Stomach (tissue), 8 donors: ENCODE measurements at regions not wholly inside any gene's neighbourhood (a gene's known extent, or its start where the extent isn't known, plus 50 kb on each side); places are given as distances from the start of the nearest gene placed in this dataset.

Source experiments
- DNase-seq, 2 donors: peaks; one replicate each; pipeline versions ENCODE4 v3.0.0 to v3.0.0-alpha.2; 2013 to 2019
- H3K27ac ChIP-seq, 5 donors: fragments of 200-600 bp in 4 of 5; sonication (generic) in 4 of 5; one replicate each; pipeline ENCODE4 v1.5.1; 2013 to 2019; ENCODE audit warnings: mild to moderate bottlenecking in 1 of 5, moderate library complexity in 1 of 5
- H3K27me3 ChIP-seq, 3 donors: fragments of 200-600 bp; sonication (generic); one replicate each; pipeline ENCODE4 v1.5.1; 2017 to 2019; ENCODE audit warnings: mixed run types in 1 of 3
- H3K36me3 ChIP-seq, 4 donors: fragments of 200-600 bp; sonication (generic); 1 replicate in 3 of 4; 2 replicates in 1 of 4; pipeline ENCODE4 v1.5.1; 2016 to 2019
- H3K4me1 ChIP-seq, 4 donors: fragments of 200-600 bp; sonication (generic); one replicate each; pipeline ENCODE4 v1.5.1; 2016 to 2019
- H3K4me3 ChIP-seq, 4 donors: fragments of 200-600 bp; sonication (generic) in 3 of 4; one replicate each; pipeline ENCODE4 v1.5.1; 2016 to 2019; ENCODE audit warnings: mild to moderate bottlenecking in 1 of 4
- H3K9me3 ChIP-seq, 4 donors: fragments of 200-600 bp; sonication (generic); one replicate each; pipeline ENCODE4 v1.5.1; 2016 to 2019
- CTCF ChIP-seq, 7 experiments: fragments of 450-650 bp in 4 of 7; fragments of 200-600 bp in 3 of 7; sonication (generic) in 3 of 7; IDR thresholded peaks; one replicate each; pipeline ENCODE4 v1.5.1; 2016 to 2019; ENCODE audit warnings: antibody characterized with exemption in 7 of 7, control low read depth in 2 of 7, mild to moderate bottlenecking in 1 of 7
- EP300 ChIP-seq: sonication (generic); formaldehyde crosslinking; IDR thresholded peaks from one replicate; pipeline ENCODE4 v1.6.1; 2017; ENCODE audit warnings: antibody characterized with exemption
- POLR2A ChIP-seq, 4 donors: fragments of 450-650 bp; IDR thresholded peaks; one replicate each; pipeline ENCODE4 v1.6.1; 2016; ENCODE audit warnings: antibody characterized with exemption in 4 of 4, control low read depth in 2 of 4, mild to moderate bottlenecking in 1 of 4, moderate library complexity in 1 of 4
- POLR2AphosphoS5 ChIP-seq, 3 donors: sonication (generic); formaldehyde crosslinking; IDR thresholded peaks; one replicate each; pipeline ENCODE4 v1.6.1; 2016; ENCODE audit warnings: antibody characterized with exemption in 3 of 3
- WGBS, 5 donors: extraction: QIAGEN DNeasy Blood & Tissue Kit in 3 of 5; methylation state at CpG; one replicate each; pipeline versions ENCODE4 v1.1.5 to v1.1.7; 2013 to 2018; 5-methylcytosine and 5-hydroxymethylcytosine counted together
- intact Hi-C: fragments of 100-400 bp; cut with DNase I; formaldehyde crosslinking; loops from one replicate; pipeline ENCODE4 v1.15.1; 2023; ENCODE audit warnings: low total_unique reads
- donor health status: healthy with polysubstance abuse.
- donor health status: Bipolar disorder and iron deficiency.
- donor health status: healthy.

DNA sequence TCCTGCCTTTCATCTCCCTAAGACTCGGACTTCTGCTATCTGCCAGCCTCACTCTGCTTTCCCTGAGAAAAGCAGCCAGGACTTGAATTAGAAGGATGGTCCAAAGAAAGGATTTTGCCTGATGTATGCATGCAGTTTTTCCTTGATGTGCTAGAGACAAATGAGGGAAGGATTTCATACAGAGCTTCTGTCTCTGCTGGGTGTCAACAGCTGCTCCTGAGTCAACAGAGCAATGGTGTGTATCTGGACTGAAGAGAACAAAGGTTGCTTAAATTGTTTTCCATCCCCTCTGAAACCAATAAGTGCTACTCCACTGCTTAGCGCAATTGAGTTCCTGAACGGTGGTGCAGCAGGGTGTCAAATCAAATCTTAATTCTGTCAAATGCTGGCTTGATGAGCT, 680.6 kb upstream of the C16orf82 start:
- Histone ChIP-seq H3K9me3 (no peaks in the 10 kb centered on the region), H3K4me1 (no peaks in the 10 kb centered on the region), H3K4me3 (no peak overlapping the region), H3K27ac (no peak overlapping the region), H3K36me3 (no peaks in the 10 kb centered on the region), H3K27me3 (no peaks in the 10 kb centered on the region)
- 25 to 56% (median 36%) methylated on average over 3 of the region's 3 CpGs for WGBS, 5 donors
- intact Hi-C loops = no loop called here
- no peak for DNase-seq
- TF ChIP-seq CTCF (IDR thresholded peaks at IDR 0.05) = no peak
- no peak for TF ChIP-seq POLR2AphosphoS5 (IDR thresholded peaks at IDR 0.05)
- no peak for TF ChIP-seq EP300
- TF ChIP-seq POLR2A (IDR thresholded peaks at IDR 0.05) = no peak

GRCh38 chr16:26391833-26392232, 674.9 kb upstream of the C16orf82 start:
- no peaks in the 10 kb centered on the region for H3K9me3 ChIP-seq
- H3K27me3 ChIP-seq = no peaks in the 10 kb centered on the region
- no peak for TF ChIP-seq CTCF (IDR thresholded peaks at IDR 0.05)
- no peak for TF ChIP-seq EP300
- no peak for TF ChIP-seq POLR2AphosphoS5 (IDR thresholded peaks at IDR 0.05)
- no peak for TF ChIP-seq POLR2A (IDR thresholded peaks at IDR 0.05)
- no peak overlapping the region for H3K27ac ChIP-seq
- no peak for DNase-seq
- H3K4me3 ChIP-seq = no peak overlapping the region
- H3K4me1 ChIP-seq = no peaks in the 10 kb centered on the region
- no peaks in the 10 kb centered on the region for H3K36me3 ChIP-seq
- intact Hi-C loops = no loop called here

DNA sequence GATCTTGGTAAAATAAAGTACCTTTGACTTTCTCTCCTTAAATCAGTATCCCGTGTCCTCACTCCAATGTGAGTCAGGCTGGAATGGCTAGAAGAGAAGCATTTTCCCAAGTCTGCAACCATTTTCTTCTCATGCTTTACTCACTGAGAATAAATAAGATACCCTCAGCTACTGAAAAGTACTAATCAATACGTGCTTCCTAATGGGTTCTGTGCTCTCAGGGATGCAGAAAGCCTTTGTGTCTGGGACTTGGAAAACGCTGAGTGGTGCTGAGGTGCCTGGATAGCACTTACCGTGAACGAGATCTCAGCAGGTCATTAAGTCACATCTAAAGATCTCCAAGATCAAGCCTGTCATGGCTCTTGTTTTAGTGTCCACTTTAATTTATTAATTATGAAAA, 672.3 kb upstream of the C16orf82 start:
- Histone ChIP-seq H3K4me3 (no peak overlapping the region), H3K36me3 (no peaks in the 10 kb centered on the region), H3K9me3 (peaks cover 0 to 3% (median 0%) of the 10 kb centered on the region in 4 donors), H3K4me1 (no peaks in the 10 kb centered on the region), H3K27ac (no peak overlapping the region), H3K27me3 (no peaks in the 10 kb centered on the region)
- no peak for TF ChIP-seq EP300
- TF ChIP-seq CTCF (IDR thresholded peaks at IDR 0.05) = no peak
- no peak for TF ChIP-seq POLR2AphosphoS5 (IDR thresholded peaks at IDR 0.05)
- TF ChIP-seq POLR2A (IDR thresholded peaks at IDR 0.05) = no peak
- WGBS, 5 donors = 50 to 71% (median 63%) methylated on average over 5 of the region's 5 CpGs
- DNase-seq = no peak
- intact Hi-C loops = no loop called here

DNA sequence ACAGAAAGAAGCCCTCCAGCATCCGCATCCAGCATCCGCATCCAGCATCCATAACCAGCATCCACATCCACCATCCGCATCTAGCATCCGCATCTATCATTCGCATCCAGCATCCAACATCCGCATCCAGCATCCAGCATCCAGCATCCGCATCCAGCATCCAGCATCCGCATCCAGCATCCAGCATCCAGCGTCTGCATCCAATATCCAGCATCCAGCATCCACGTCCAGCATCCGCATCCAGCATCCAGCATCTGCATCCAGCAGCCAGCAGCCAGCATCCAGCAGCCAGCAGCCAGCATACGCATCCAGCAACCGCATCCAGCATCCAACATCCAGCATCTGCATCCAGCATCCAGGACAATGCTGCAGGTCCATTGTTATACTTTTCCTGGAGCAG, 671.0 kb upstream of the C16orf82 start:
- 82 to 92% (median 87%) methylated on average over 13 of the region's 13 CpGs for WGBS, 5 donors
- TF ChIP-seq EP300 (no peak), POLR2A (IDR thresholded peaks at IDR 0.05) (no peak), POLR2AphosphoS5 (IDR thresholded peaks at IDR 0.05) (no peak), CTCF (IDR thresholded peaks at IDR 0.05) (no peak)
- Histone ChIP-seq H3K4me1 (no peaks in the 10 kb centered on the region), H3K9me3 (peaks cover 0 to 3% (median 0%) of the 10 kb centered on the region in 4 donors), H3K27ac (no peak overlapping the region), H3K36me3 (no peaks in the 10 kb centered on the region), H3K27me3 (no peaks in the 10 kb centered on the region), H3K4me3 (no peak overlapping the region)
- DNase-seq = no peak
- intact Hi-C loops = no loop called here
